ENCODE measurements at regions not wholly inside any gene's neighbourhood (a gene's known extent, or its start where the extent isn't known, plus 50 kb on each side); places are given as distances from the start of the nearest gene placed in this dataset.

GRCh38 chr2:223389624-223390023 lies 212.5 kb downstream of the SCG2 start:
- TF ChIP-seq EZH2 (IDR thresholded peaks at IDR 0.05; ENCODE audit: low read depth, low read length, severe bottlenecking) (no peak), HDAC6 (IDR thresholded peaks at IDR 0.05; ENCODE audit: low read depth, low read length) (no peak), CTCF (IDR thresholded peaks at IDR 0.05; ENCODE audit: control extremely low read depth in 1 of 3, insufficient read depth in 1 of 3, low read depth in 1 of 3, low read length in 3 of 3) (no peak), CBX8 (IDR thresholded peaks at IDR 0.05; ENCODE audit: borderline replicate concordance, low read depth, low read length) (no peak), GABPA (IDR thresholded peaks at IDR 0.05; ENCODE audit: borderline replicate concordance, insufficient read depth, low read length) (no peak), POLR2A (IDR thresholded peaks at IDR 0.05; ENCODE audit: control extremely low read depth in 1 of 2, low read depth in 2 of 2, low read length in 2 of 2) (no peak), FOSL1 (IDR thresholded peaks at IDR 0.05; ENCODE audit: insufficient read depth, low read depth, low read length) (no peak), CHD2 (IDR thresholded peaks at IDR 0.05; ENCODE audit: low read length) (no peak), TBP (IDR thresholded peaks at IDR 0.05; ENCODE audit: low read depth, low read length) (no peak), RFX5 (IDR thresholded peaks at IDR 0.05; ENCODE audit: borderline replicate concordance, low read depth, low read length) (no peak), KDM4A (IDR thresholded peaks at IDR 0.05; ENCODE audit: low read depth, low read length, severe bottlenecking) (no peak), JUND (IDR thresholded peaks at IDR 0.05; ENCODE audit: low read length) (no peak), ZNF274 (IDR thresholded peaks at IDR 0.05; ENCODE audit: borderline replicate concordance, extremely low read depth, low read length) (no peak), POLR2AphosphoS5 (IDR thresholded peaks at IDR 0.05; ENCODE audit: low read depth, low read length) (no peak)

Data from H1 (cell line).